Progenitor cell of endocrine pancreas (in vitro differentiated cells): ENCODE measurements at regions not wholly inside any gene's neighbourhood (a gene's known extent, or its start where the extent isn't known, plus 50 kb on each side); places are given as distances from the start of the nearest gene placed in this dataset.

Experiments used
- DNase-seq: peaks from one replicate; pipeline ENCODE4 v3.0.0; 2021; ENCODE audit warnings: low spot score; ENCODE audit not compliant: unreplicated experiment
- H3K27ac Mint-ChIP-seq: 2 replicates; pipeline ENCODE4 v1.8.0; 2021; ENCODE audit warnings: mild to moderate bottlenecking, moderate library complexity, mixed read lengths
- H3K27me3 Mint-ChIP-seq: 2 replicates; pipeline ENCODE4 v1.8.0; 2021; ENCODE audit warnings: mixed read lengths
- H3K36me3 Mint-ChIP-seq: 2 replicates; pipeline ENCODE4 v1.8.0; 2022; ENCODE audit warnings: mixed read lengths; ENCODE audit not compliant: insufficient read depth
- H3K4me1 Mint-ChIP-seq: 2 replicates; pipeline ENCODE4 v1.8.0; 2021; ENCODE audit warnings: low read depth, mixed read lengths
- H3K4me3 Mint-ChIP-seq: 2 replicates; pipeline ENCODE4 v1.8.0; 2021; ENCODE audit warnings: low read depth, mild to moderate bottlenecking, moderate library complexity, mixed read lengths
- H3K9me3 Mint-ChIP-seq: 2 replicates; pipeline ENCODE4 v1.8.0; 2021; ENCODE audit warnings: low read depth, mixed read lengths
- CTCF ChIP-seq: fragments of 200-600 bp; sonication (generic); IDR thresholded peaks from one replicate; pipeline ENCODE4 v1.5.0; 2021; ENCODE audit warnings: antibody characterized with exemption, mild to moderate bottlenecking; ENCODE audit not compliant: unreplicated experiment

DNA sequence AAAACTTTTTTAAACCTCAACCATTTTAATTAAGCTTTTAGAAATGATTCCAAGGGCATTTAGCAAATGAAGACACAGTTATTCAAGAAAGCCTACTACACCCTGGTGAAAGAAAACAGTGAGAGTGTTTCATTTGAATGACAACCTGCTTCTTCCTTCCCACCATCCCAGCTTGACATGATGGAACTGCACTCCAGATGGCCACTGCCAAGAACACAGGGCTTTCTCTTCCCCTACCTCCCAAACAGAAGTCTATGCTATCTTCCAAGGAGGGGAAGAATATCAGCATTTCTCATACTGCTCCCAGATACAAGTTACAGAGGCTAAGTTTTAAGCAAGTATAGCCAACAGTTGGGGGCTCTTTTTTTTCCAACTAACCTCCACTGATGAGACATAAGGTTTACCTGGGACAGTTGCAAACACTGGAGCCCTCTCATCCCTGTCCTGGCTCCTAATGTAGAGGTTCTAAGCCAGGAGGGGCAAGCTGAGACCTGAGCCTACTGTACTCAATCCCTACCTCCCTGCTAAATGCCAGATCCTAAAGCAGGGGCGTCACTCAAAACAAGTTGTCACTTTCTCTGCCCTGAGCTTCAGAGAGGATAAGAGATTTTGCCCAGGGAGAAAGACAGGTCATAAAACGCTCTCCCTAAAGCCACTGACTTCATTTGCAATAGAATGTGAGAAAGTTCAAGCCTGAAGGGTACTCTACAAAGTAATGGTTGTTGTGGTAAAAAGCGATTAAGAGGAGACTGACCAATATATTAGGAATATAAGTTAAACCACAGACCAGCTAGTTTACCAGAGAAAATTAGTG lies 88.5 kb upstream of the SLC27A6 start:
- Mint-ChIP-seq H3K27me3 (no peaks in the 10 kb centered on the region), H3K9me3 (no peaks in the 10 kb centered on the region), H3K4me1 (no peaks in the 10 kb centered on the region), H3K36me3 (no peaks in the 10 kb centered on the region), H3K27ac (no peak overlapping the region), H3K4me3 (no peak overlapping the region)
- no peak for TF ChIP-seq CTCF
- DNase-seq: no peak

DNA sequence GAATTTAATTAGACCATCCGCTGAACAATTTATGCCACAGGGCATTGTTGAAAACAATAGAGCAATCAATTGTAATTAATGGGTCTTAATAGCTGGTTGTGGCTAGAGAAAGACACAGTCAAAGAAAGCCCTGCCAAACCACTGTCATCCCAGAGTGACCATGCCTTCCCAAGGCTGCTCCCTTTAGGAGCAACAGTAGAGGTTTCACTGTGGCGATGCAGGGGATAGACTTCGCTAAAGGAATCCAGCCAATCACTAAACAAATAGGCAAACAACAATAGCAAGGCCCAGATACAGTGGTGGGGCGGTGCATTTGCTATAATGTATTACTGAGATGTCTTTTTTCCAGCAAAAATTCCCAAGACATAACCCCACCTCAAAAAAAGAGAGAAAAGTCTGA lies 87.8 kb upstream of the SLC27A6 start:
- H3K27me3 Mint-ChIP-seq: no peaks in the 10 kb centered on the region
- no peaks in the 10 kb centered on the region for H3K4me1 Mint-ChIP-seq
- DNase-seq: no peak
- no peak overlapping the region for H3K4me3 Mint-ChIP-seq
- H3K36me3 Mint-ChIP-seq: no peaks in the 10 kb centered on the region
- H3K27ac Mint-ChIP-seq: no peak overlapping the region
- H3K9me3 Mint-ChIP-seq: no peaks in the 10 kb centered on the region
- TF ChIP-seq CTCF: no peak

- peaks cover 12% of the 10 kb centered on the region for H3K9me3 Mint-ChIP-seq
- H3K4me3 Mint-ChIP-seq: no peak overlapping the region
- no peak overlapping the region for H3K27ac Mint-ChIP-seq
- no peaks in the 10 kb centered on the region for H3K4me1 Mint-ChIP-seq
- no peaks in the 10 kb centered on the region for H3K36me3 Mint-ChIP-seq
- no peak for DNase-seq
- H3K27me3 Mint-ChIP-seq: no peaks in the 10 kb centered on the region
- TF ChIP-seq CTCF: no peak
Measured at GRCh38 chr5:128881502-128882018, 83.7 kb upstream of the SLC27A6 start.

DNA sequence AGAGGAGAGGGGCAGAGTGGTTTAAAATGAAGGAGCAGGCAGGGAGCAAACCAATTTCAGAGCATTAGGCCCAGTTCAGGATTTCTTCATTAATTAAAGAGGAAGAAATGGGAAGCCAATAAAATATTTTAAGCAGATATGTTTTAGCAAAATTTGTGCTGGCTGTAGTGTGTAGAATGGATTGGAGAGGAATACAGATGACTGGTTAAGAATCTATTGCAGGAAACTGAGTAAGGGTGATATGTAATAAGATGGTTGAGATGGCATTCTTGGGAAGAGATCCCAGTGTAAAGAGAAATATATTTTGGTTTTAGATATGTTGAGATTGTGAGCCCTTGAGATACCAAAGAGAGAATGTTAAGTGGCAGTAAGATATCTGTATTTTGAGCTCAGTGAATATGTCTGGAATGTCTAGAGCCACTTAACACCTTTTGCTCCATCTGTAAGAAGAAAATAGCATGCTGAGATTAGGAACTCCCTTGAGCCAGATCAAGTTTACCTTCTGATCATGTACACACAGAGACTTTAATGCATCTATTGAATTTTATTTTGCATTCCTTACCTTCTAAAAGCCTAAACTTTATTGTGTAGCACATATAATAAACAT lies 79.5 kb upstream of the SLC27A6 start:
- Mint-ChIP-seq H3K4me3 (no peak overlapping the region), H3K9me3 (peaks cover 12% of the 10 kb centered on the region)

DNA sequence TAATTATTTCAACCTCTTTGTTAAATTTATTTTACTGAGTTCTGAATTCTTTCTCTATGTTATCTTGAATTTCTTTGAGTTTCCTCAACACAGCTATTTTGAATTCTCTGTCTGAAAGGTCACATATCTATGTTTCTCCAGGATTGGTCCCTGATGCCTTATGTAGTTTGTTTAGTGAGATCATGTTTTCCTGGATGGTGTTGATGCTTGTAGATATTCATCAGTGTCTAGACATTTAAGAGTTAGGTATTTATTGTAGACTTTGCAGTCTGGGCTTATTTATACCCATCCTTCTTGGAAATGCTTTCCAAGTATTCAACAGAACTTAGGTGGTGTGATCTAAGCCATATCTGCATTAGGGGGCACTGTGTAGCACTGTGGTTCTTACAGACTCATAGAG lies 70.2 kb upstream of the SLC27A6 start:
- Mint-ChIP-seq H3K27me3 (no peaks in the 10 kb centered on the region), H3K4me3 (no peak overlapping the region)

More for the DNA sequence above, 79.5 kb upstream of the SLC27A6 start:
- TF ChIP-seq CTCF: no peak
- H3K4me1 Mint-ChIP-seq: no peaks in the 10 kb centered on the region
- H3K36me3 Mint-ChIP-seq: no peaks in the 10 kb centered on the region
- no peak overlapping the region for H3K27ac Mint-ChIP-seq
- DNase-seq: no peak
- H3K27me3 Mint-ChIP-seq: no peaks in the 10 kb centered on the region

More for the DNA sequence above, 70.2 kb upstream of the SLC27A6 start:
- H3K4me1 Mint-ChIP-seq: no peaks in the 10 kb centered on the region
- H3K36me3 Mint-ChIP-seq: no peaks in the 10 kb centered on the region
- TF ChIP-seq CTCF: no peak
- H3K9me3 Mint-ChIP-seq: peaks cover 8% of the 10 kb centered on the region
- no peak overlapping the region for H3K27ac Mint-ChIP-seq
- no peak for DNase-seq
